ENCODE measurements at regions not wholly inside any gene's neighbourhood (a gene's known extent, or its start where the extent isn't known, plus 50 kb on each side); places are given as distances from the start of the nearest gene placed in this dataset.
"Not testable (repeated sequence)": the region's sequence is repeated elsewhere in the genome, so short reads cannot be mapped to it uniquely, and the experiment has no call there.

- CTCF ChIA-PET: no interaction called here
- POLR2A ChIA-PET: no interaction called here
These were observed 343.6 kb upstream of the IGFBP3 start for GRCh38 chr7:46264646-46265045.

- POLR2A ChIA-PET, CTCF ChIA-PET: not testable (repeated sequence)
These were observed 340.6 kb upstream of the IGFBP3 start for GRCh38 chr7:46261638-46262037.

- ChIA-PET CTCF (no interaction called here), POLR2A (no interaction called here)
These were observed 338.9 kb upstream of the IGFBP3 start for GRCh38 chr7:46259947-46260346.

- CTCF ChIA-PET: no interaction called here
- POLR2A ChIA-PET: no interaction called here
These were observed 336.8 kb upstream of the IGFBP3 start for GRCh38 chr7:46257761-46258448.

GRCh38 chr7:46256870-46257661, 336.0 kb upstream of the IGFBP3 start:
- ChIA-PET POLR2A (no interaction called here), CTCF (no interaction called here)

- POLR2A ChIA-PET: no interaction called here
- CTCF ChIA-PET: no interaction called here
These were observed 332.4 kb upstream of the IGFBP3 start for GRCh38 chr7:46253520-46253919.

- CTCF ChIA-PET: no interaction called here
- POLR2A ChIA-PET: no interaction called here
These were observed 326.6 kb upstream of the IGFBP3 start for GRCh38 chr7:46247664-46248063.

GRCh38 chr7:46245586-46246111, 324.6 kb upstream of the IGFBP3 start:
- CTCF ChIA-PET: no interaction called here
- POLR2A ChIA-PET: no interaction called here

GRCh38 chr7:46244757-46245156, 323.7 kb upstream of the IGFBP3 start:
- POLR2A ChIA-PET: no interaction called here
- CTCF ChIA-PET: no interaction called here

- CTCF ChIA-PET: no interaction called here
These were observed 322.3 kb upstream of the IGFBP3 start for GRCh38 chr7:46243406-46243805.

GRCh38 chr7:46239846-46240245, 318.8 kb upstream of the IGFBP3 start:
- POLR2A ChIA-PET: no interaction called here
- CTCF ChIA-PET: no interaction called here

More at GRCh38 chr7:46243406-46243805, 322.3 kb upstream of the IGFBP3 start:
- POLR2A ChIA-PET: no interaction called here

GRCh38 chr7:46237466-46237865, 316.4 kb upstream of the IGFBP3 start:
- POLR2A ChIA-PET: no interaction called here

GRCh38 chr7:46233585-46234329, 312.7 kb upstream of the IGFBP3 start:
- ChIA-PET CTCF (no interaction called here), POLR2A (no interaction called here)

More at GRCh38 chr7:46237466-46237865, 316.4 kb upstream of the IGFBP3 start:
- CTCF ChIA-PET: no interaction called here

GRCh38 chr7:46230990-46231305, 309.9 kb upstream of the IGFBP3 start:
- CTCF ChIA-PET: no interaction called here
- POLR2A ChIA-PET: no interaction called here

- ChIA-PET POLR2A (no interaction called here), CTCF (no interaction called here)
These were observed 309.4 kb upstream of the IGFBP3 start for GRCh38 chr7:46230298-46230989.

- CTCF ChIA-PET: no interaction called here
- POLR2A ChIA-PET: no interaction called here
These were observed 308.3 kb upstream of the IGFBP3 start for GRCh38 chr7:46229409-46229808.

- ChIA-PET POLR2A (no interaction called here), CTCF (no interaction called here)
These were observed 305.8 kb upstream of the IGFBP3 start for GRCh38 chr7:46226860-46227259.

- CTCF ChIA-PET: no interaction called here
- POLR2A ChIA-PET: no interaction called here
These were observed 303.3 kb upstream of the IGFBP3 start for GRCh38 chr7:46224363-46224762.

- ChIA-PET CTCF (no interaction called here), POLR2A (no interaction called here)
These were observed 299.1 kb upstream of the IGFBP3 start for GRCh38 chr7:46220066-46220630.

- ChIA-PET CTCF (no interaction called here), POLR2A (no interaction called here)
These were observed 297.6 kb upstream of the IGFBP3 start for GRCh38 chr7:46218461-46219200.

Measured in activated CD8-positive, alpha-beta memory T cell treated with anti-CD3 and anti-CD28 coated beads for 36 hours (primary cell).